ENCODE measurements at regions not wholly inside any gene's neighbourhood (a gene's known extent, or its start where the extent isn't known, plus 50 kb on each side); places are given as distances from the start of the nearest gene placed in this dataset.

- TF ChIP-seq CTCF (IDR thresholded peaks at IDR 0.05), result no peak
- TF ChIP-seq SIN3A (IDR thresholded peaks at IDR 0.05; ENCODE audit: borderline replicate concordance, insufficient read depth, low read depth, low read length), result no peak
- no peak for TF ChIP-seq POLR2AphosphoS5 (IDR thresholded peaks at IDR 0.05; ENCODE audit: low read depth, low read length)
Observed at GRCh38 chr2:180596453-180596852, 384.0 kb upstream of the UBE2E3 start.
